Esophagus squamous epithelium (tissue), 4 donors: ENCODE measurements at regions not wholly inside any gene's neighbourhood (a gene's known extent, or its start where the extent isn't known, plus 50 kb on each side); places are given as distances from the start of the nearest gene placed in this dataset.

ENCODE experiments used
- CTCF ChIP-seq, 6 experiments: fragments of 450-650 bp in 4 of 6; fragments of 200-600 bp in 2 of 6; sonication (generic) in 2 of 6; IDR thresholded peaks; one replicate each; pipeline ENCODE4 v1.5.1; 2016 to 2019; ENCODE audit warnings: antibody characterized with exemption in 6 of 6, mild to moderate bottlenecking in 4 of 6, moderate library complexity in 4 of 6
- POLR2A ChIP-seq, 4 donors: fragments of 450-650 bp; IDR thresholded peaks; one replicate each; pipeline ENCODE4 v1.6.1; 2017; ENCODE audit warnings: antibody characterized with exemption in 4 of 4, mild to moderate bottlenecking in 4 of 4, moderate library complexity in 3 of 4

GRCh38 chr13:75231235-75231634 lies 250.7 kb downstream of the TBC1D4 start:
- no peak for TF ChIP-seq CTCF (IDR thresholded peaks at IDR 0.05)
- no peak for TF ChIP-seq POLR2A (IDR thresholded peaks at IDR 0.05)
